ENCODE measurements at regions not wholly inside any gene's neighbourhood (a gene's known extent, or its start where the extent isn't known, plus 50 kb on each side); places are given as distances from the start of the nearest gene placed in this dataset.
"Not testable (repeated sequence)": the region's sequence is repeated elsewhere in the genome, so short reads cannot be mapped to it uniquely, and the experiment has no call there.

GRCh38 chr2:123609077-123609476 is 416.0 kb upstream of the CNTNAP5 start:
- DNase-seq: no peak

GRCh38 chr2:123614596-123614995 is 410.5 kb upstream of the CNTNAP5 start:
- no peak for DNase-seq

GRCh38 chr2:123618642-123619041 is 406.4 kb upstream of the CNTNAP5 start:
- not testable (repeated sequence) for DNase-seq

DNA sequence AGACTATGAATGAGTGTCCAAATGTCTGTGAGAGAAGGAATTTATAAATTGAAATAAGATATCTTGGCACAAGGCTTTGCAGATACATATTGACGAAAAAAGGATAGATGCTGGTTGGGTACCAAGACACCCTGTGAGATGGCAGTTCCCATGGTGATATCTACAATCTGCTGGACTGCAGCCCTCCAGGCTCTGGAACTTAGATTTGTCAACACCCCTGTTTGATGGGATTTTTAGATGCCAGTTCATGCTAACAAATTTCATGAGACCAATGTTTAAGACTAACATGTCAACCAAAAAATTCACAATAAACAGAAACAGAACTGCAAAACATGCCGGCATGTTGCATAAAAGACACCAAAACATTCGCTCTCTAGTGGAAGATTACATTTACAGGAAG is 400.3 kb upstream of the CNTNAP5 start:
- no peak for DNase-seq

- DNase-seq: no peak
Measured at GRCh38 chr2:123636232-123636631, 388.9 kb upstream of the CNTNAP5 start.

DNA sequence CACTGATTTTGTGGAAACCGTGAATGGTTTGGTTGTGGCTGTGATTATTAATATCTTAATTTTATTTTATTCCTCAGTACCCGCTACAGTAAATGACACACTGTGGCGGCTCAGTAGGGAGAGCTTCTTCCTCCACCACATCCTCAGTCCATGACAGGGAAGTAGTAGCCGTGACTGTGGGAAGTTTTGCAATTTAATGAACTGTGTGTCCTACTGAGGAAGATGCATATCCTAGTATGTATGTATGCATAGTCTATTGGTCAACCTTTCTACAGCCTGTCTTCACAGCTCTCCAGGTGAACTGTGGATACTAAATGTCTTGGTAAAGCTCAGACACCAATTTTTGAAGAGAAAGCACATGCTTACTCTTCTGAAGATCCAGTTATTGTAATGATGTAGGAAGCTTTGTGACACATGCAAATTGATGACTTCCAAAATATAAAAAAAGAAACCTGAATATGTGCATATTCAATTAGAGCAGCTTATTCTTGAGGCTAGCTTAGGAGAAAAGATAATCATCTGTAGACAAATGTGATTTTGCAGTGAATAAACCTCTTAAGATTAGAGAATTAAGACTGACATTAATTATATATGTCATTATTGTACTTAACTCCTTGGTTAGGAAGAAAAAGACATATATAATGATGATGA is 384.3 kb upstream of the CNTNAP5 start:
- DNase-seq: no peak

DNA sequence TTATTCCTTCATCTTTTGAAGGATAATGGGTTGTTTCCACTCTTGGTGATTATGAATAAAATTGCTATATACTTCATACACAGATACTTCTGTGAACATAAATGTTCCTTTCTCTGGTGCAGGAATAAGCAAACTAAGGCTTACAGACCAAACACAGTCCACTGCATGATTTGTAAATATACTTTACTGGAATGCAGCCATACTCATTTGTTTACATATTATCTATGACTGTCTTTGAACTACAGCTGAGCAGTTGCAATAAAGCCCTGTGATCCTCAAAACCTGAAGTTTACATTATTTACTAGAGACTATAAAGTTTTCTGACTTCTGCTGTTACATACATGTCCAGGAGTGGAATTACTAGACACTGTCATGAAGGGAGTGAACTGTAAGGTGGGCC is 381.0 kb upstream of the CNTNAP5 start:
- no peak for DNase-seq

DNA sequence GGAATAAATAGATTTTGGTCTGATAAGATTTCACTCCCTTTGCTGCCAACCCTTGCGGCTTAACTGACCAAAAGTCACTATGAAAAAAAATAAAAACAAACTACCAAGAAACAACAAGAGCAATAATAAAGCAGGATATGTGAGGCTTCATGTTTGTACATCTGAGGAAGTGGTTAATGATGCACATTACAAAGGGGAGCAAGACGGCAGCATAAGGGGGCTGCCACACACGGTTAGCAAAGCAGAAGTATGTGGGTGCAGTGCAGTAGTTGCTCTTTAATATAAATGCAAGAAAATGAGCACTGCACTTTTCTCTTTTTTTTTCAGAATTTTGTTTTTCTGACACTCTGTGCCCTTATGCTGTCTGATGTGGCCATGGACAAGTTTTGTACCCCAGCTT is 377.1 kb upstream of the CNTNAP5 start:
- DNase-seq: no peak

GRCh38 chr2:123648956-123649355 is 376.1 kb upstream of the CNTNAP5 start:
- DNase-seq: no peak

GRCh38 chr2:123651151-123651550 is 373.9 kb upstream of the CNTNAP5 start:
- DNase-seq: no peak

GRCh38 chr2:123652320-123652719 is 372.8 kb upstream of the CNTNAP5 start:
- no peak for DNase-seq

- no peak for DNase-seq
Measured at GRCh38 chr2:123656590-123656989, 368.5 kb upstream of the CNTNAP5 start.

GRCh38 chr2:123659120-123659519 is 366.0 kb upstream of the CNTNAP5 start:
- no peak for DNase-seq

DNA sequence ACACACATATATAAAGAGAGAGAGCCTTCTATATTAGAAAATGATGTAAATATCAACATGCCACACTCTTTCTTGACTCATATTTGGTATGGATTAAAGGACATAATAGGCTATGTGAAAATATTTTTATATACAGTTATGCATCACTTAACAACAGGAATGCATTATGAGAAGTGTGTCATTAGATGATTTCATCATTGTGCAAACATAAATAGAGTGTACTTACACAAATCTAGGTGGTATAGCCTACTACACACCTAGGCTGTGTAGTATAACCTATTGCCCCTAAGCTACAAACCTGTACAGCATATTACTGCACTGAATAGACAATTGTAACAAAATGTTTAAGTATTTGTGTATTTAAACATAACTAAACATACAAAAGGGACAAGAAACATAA is 354.8 kb upstream of the CNTNAP5 start:
- no peak for DNase-seq

- DNase-seq: not testable (repeated sequence)
Measured at GRCh38 chr2:123683797-123684196, 341.3 kb upstream of the CNTNAP5 start.

GRCh38 chr2:123687064-123687463 is 338.0 kb upstream of the CNTNAP5 start:
- DNase-seq: no peak

GRCh38 chr2:123688231-123688940 is 336.7 kb upstream of the CNTNAP5 start:
- DNase-seq: no peak

DNA sequence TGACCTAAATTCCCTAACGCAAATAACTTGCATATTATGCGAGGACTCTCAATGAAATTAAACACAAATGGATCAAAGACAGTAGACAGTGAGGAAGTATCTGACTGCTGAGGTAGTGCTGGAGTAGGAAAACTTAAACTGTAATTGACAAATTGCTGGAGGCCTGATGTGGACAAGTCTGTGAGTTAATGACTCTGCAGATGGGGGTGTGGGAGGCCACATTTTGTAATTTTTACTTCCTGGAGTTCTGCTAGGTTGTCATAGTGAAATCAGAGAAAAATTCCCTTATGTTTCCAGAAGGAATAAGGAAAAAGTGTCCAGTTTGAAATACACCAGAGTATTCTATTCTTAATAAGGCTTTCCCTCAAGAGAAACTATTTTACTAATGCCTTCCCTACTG is 333.0 kb upstream of the CNTNAP5 start:
- DNase-seq: no peak

DNA sequence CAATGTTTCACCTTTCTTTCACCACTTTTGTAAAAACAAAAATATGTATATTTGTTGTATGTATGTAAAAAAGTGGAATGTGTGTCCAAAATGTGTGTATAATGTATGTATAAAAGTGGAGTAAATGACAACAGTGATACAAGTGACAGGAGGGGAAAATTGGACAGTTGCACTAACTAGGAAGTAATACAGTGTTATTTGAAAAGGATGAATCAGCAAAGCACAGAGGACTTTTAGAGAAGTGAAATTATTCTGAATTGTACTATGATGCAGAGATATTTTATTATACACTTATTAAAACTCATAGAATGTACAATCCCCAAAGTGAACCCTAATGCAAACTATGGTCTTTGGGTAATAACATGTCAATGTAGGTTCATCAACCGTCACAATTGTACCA is 331.3 kb upstream of the CNTNAP5 start:
- DNase-seq: no peak

- no peak for DNase-seq
Measured at GRCh38 chr2:123695426-123695825, 329.7 kb upstream of the CNTNAP5 start.

DNA sequence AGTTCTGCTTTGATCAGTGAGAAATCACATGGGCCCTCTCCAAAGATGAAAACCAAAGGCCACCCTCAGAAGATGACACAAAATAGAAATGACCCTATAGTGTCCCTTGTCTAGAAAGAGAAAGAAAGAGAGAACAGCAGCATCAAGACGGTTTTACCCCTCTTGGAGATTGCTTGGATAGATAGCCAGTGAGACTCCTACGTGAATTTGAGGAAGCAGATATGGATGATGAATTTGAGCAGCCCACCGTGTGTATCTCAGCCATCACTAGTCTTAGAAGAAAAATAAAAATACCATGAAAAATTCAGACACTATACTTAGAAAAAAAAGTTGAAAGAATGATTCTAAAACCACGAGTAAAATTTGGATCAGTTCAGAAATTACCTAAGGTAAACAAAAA is 329.1 kb upstream of the CNTNAP5 start:
- no peak for DNase-seq

GRCh38 chr2:123696799-123697410 is 328.2 kb upstream of the CNTNAP5 start:
- no peak for DNase-seq

DNA sequence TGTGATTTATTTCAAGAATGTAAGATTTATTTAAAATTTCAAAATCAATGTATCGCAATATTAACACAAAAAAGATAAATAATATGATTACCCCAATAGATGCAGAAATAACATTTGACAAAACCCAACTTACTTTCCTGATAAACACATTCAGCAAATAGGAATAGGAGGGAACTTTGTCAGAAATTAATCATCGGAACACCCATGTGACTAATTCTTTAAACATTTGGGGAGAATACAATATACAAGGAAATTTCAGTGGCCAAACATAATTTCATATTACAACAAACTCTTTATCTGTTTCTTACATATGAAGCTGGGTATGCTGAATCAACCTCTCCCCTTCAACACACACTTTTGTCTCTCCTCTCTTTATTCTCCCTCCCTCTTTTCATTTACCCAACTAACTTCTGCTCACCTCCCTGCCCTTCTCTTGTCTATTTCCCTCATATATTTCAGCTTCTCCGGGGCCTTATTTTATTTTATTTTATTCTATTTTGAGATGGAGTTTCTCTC is 309.6 kb upstream of the CNTNAP5 start:
- DNase-seq: no peak

All from fibroblast of skin of scalp (primary cell).